Activated naive CD8-positive, alpha-beta T cell treated with anti-CD3 and anti-CD28 coated beads for 36 hours (primary cell): ENCODE measurements at regions not wholly inside any gene's neighbourhood (a gene's known extent, or its start where the extent isn't known, plus 50 kb on each side); places are given as distances from the start of the nearest gene placed in this dataset.
"Not testable (repeated sequence)": the region's sequence is repeated elsewhere in the genome, so short reads cannot be mapped to it uniquely, and the experiment has no call there.

Experiments used
- DNase-seq: peaks from one replicate; pipeline ENCODE4 v3.0.0; 2021
- H3K27ac Mint-ChIP-seq: one replicate; pipeline ENCODE4 v1.8.0; 2022; ENCODE audit warnings: mild to moderate bottlenecking, moderate library complexity, mixed read lengths
- H3K27me3 Mint-ChIP-seq: one replicate; pipeline ENCODE4 v1.8.0; 2022; ENCODE audit warnings: mild to moderate bottlenecking, mixed read lengths
- H3K36me3 Mint-ChIP-seq: one replicate; pipeline ENCODE4 v1.8.0; 2021; ENCODE audit warnings: mild to moderate bottlenecking, mixed read lengths
- H3K4me1 Mint-ChIP-seq: one replicate; pipeline ENCODE4 v1.8.0; 2021; ENCODE audit warnings: mixed read lengths
- H3K4me3 Mint-ChIP-seq: one replicate; pipeline ENCODE4 v1.8.0; 2022; ENCODE audit warnings: mild to moderate bottlenecking, moderate library complexity, mixed read lengths
- H3K9me3 Mint-ChIP-seq: one replicate; pipeline ENCODE4 v1.8.0; 2022; ENCODE audit warnings: mixed read lengths

- not testable (repeated sequence) for DNase-seq, H3K27me3 Mint-ChIP-seq, H3K4me1 Mint-ChIP-seq, H3K9me3 Mint-ChIP-seq, H3K4me3 Mint-ChIP-seq, H3K36me3 Mint-ChIP-seq, H3K27ac Mint-ChIP-seq
These were observed 335.3 kb downstream of the ADGRD1 start for GRCh38 chr12:131288765-131289695.

GRCh38 chr12:131289807-131290206 lies 336.1 kb downstream of the ADGRD1 start:
- H3K9me3 Mint-ChIP-seq, DNase-seq, H3K27me3 Mint-ChIP-seq, H3K27ac Mint-ChIP-seq, H3K36me3 Mint-ChIP-seq, H3K4me1 Mint-ChIP-seq, H3K4me3 Mint-ChIP-seq: not testable (repeated sequence)

GRCh38 chr12:131290255-131290959 lies 336.7 kb downstream of the ADGRD1 start:
- Mint-ChIP-seq H3K4me3 (no peak overlapping the region), H3K4me1 (no peaks in the 10 kb centered on the region), H3K9me3 (no peaks in the 10 kb centered on the region), H3K27me3 (no peaks in the 10 kb centered on the region), H3K27ac (no peak overlapping the region), H3K36me3 (no peaks in the 10 kb centered on the region)
- DNase-seq = no peak

GRCh38 chr12:131293071-131294015 lies 339.6 kb downstream of the ADGRD1 start:
- not testable (repeated sequence) for H3K4me1 Mint-ChIP-seq, H3K4me3 Mint-ChIP-seq, H3K9me3 Mint-ChIP-seq, H3K27me3 Mint-ChIP-seq, H3K27ac Mint-ChIP-seq, DNase-seq, H3K36me3 Mint-ChIP-seq

- not testable (repeated sequence) for DNase-seq, H3K36me3 Mint-ChIP-seq, H3K9me3 Mint-ChIP-seq, H3K4me1 Mint-ChIP-seq, H3K27me3 Mint-ChIP-seq, H3K4me3 Mint-ChIP-seq, H3K27ac Mint-ChIP-seq
These were observed 341.0 kb downstream of the ADGRD1 start for GRCh38 chr12:131294716-131295115.

GRCh38 chr12:131295117-131295516 lies 341.4 kb downstream of the ADGRD1 start:
- not testable (repeated sequence) for H3K27ac Mint-ChIP-seq, H3K4me1 Mint-ChIP-seq, H3K9me3 Mint-ChIP-seq, H3K4me3 Mint-ChIP-seq, H3K36me3 Mint-ChIP-seq, DNase-seq, H3K27me3 Mint-ChIP-seq

GRCh38 chr12:131295559-131295958 lies 341.9 kb downstream of the ADGRD1 start:
- H3K27me3 Mint-ChIP-seq, H3K27ac Mint-ChIP-seq, H3K36me3 Mint-ChIP-seq, H3K9me3 Mint-ChIP-seq, H3K4me1 Mint-ChIP-seq, DNase-seq, H3K4me3 Mint-ChIP-seq: not testable (repeated sequence)

GRCh38 chr12:131296136-131296535 lies 342.4 kb downstream of the ADGRD1 start:
- H3K9me3 Mint-ChIP-seq, DNase-seq, H3K4me3 Mint-ChIP-seq, H3K4me1 Mint-ChIP-seq, H3K27me3 Mint-ChIP-seq, H3K36me3 Mint-ChIP-seq, H3K27ac Mint-ChIP-seq: not testable (repeated sequence)

GRCh38 chr12:131296651-131297050 lies 342.9 kb downstream of the ADGRD1 start:
- H3K4me1 Mint-ChIP-seq, DNase-seq, H3K9me3 Mint-ChIP-seq, H3K36me3 Mint-ChIP-seq, H3K27me3 Mint-ChIP-seq, H3K4me3 Mint-ChIP-seq, H3K27ac Mint-ChIP-seq: not testable (repeated sequence)

- not testable (repeated sequence) for H3K4me1 Mint-ChIP-seq, H3K9me3 Mint-ChIP-seq, H3K27ac Mint-ChIP-seq, H3K27me3 Mint-ChIP-seq, H3K4me3 Mint-ChIP-seq, DNase-seq, H3K36me3 Mint-ChIP-seq
These were observed 345.0 kb downstream of the ADGRD1 start for GRCh38 chr12:131298526-131299369.

- not testable (repeated sequence) for H3K4me3 Mint-ChIP-seq, H3K27ac Mint-ChIP-seq, H3K36me3 Mint-ChIP-seq, H3K4me1 Mint-ChIP-seq, DNase-seq, H3K27me3 Mint-ChIP-seq, H3K9me3 Mint-ChIP-seq
These were observed 345.6 kb downstream of the ADGRD1 start for GRCh38 chr12:131299370-131299701.

- not testable (repeated sequence) for H3K4me1 Mint-ChIP-seq, H3K4me3 Mint-ChIP-seq, H3K27me3 Mint-ChIP-seq, H3K9me3 Mint-ChIP-seq, H3K27ac Mint-ChIP-seq, DNase-seq, H3K36me3 Mint-ChIP-seq
These were observed 349.9 kb downstream of the ADGRD1 start for GRCh38 chr12:131303576-131303975.

- not testable (repeated sequence) for H3K27me3 Mint-ChIP-seq, H3K4me1 Mint-ChIP-seq, DNase-seq, H3K9me3 Mint-ChIP-seq, H3K4me3 Mint-ChIP-seq, H3K27ac Mint-ChIP-seq, H3K36me3 Mint-ChIP-seq
These were observed 350.9 kb downstream of the ADGRD1 start for GRCh38 chr12:131304642-131305041.

GRCh38 chr12:131309700-131310099 lies 356.0 kb downstream of the ADGRD1 start:
- no peaks in the 10 kb centered on the region for H3K36me3 Mint-ChIP-seq
- DNase-seq = no peak
- no peak overlapping the region for H3K27ac Mint-ChIP-seq
- no peak overlapping the region for H3K4me3 Mint-ChIP-seq
- peaks cover 3% of the 10 kb centered on the region for H3K4me1 Mint-ChIP-seq
- H3K27me3 Mint-ChIP-seq = peaks cover 25% of the 10 kb centered on the region
- H3K9me3 Mint-ChIP-seq = no peaks in the 10 kb centered on the region
